HCEC 1CT (cell line): ENCODE measurements at regions not wholly inside any gene's neighbourhood (a gene's known extent, or its start where the extent isn't known, plus 50 kb on each side); places are given as distances from the start of the nearest gene placed in this dataset.

Experiments
- DNase-seq: peaks from one replicate; pipeline ENCODE4 v3.0.0-alpha.2; 2017

DNA sequence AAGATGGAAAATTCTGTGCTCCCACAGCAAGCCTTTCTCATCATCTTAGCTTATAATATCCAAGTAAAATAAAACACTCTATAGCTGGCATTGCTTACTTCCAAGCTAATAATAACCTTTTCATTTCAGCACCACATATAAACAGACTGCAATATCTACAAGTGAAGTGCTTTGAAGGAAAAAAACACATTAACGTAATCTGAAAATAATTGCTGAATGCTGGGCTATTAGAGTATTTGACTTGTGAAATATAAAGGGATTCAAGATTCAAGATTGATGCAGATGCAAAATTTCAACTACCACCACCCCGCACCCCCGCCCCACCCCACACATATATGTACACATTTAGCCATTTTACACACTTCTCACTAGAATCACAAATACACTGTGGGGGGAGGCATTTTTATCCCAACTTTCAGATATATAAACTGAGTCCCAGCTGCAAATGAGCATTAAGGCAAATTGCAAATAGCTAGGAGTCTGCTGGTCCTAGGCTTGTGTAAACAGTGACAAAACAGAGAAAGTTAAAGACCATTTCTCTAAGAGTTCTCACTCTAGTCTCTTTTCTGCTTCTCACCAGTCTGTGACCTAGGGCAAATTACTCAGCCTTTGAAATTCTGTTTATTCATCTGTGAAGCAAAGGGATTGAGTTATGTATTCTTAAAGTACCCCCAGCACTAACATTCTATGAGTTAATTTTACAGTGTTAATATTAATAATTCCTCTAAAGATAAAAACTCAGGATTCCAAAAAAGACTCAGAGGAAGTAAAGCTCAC is 489.4 kb downstream of the PRELID2 start:
- DNase-seq: peak; percentile 29

DNA sequence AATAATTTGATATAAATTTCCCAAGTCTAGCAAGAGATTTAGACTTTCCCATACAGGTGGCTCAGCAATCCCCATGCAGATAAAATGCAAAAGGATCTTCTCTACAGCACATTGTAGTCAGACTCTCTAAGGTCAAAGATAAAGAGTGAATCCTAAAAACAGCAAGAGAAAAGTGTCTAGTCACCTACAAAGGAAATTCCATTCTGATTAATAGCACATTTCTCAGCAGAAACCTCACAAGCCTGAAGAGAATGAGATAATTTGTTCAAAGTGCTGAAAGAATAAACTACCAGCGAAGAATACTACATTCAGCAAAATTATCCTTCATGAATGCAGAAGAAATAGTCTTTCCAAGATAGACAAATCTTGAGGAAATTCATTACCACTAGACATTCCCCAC is 493.3 kb downstream of the PRELID2 start:
- DNase-seq: peak; percentile 30

GRCh38 chr5:145340099-145340498 is 495.0 kb downstream of the PRELID2 start:
- no peak for DNase-seq

DNA sequence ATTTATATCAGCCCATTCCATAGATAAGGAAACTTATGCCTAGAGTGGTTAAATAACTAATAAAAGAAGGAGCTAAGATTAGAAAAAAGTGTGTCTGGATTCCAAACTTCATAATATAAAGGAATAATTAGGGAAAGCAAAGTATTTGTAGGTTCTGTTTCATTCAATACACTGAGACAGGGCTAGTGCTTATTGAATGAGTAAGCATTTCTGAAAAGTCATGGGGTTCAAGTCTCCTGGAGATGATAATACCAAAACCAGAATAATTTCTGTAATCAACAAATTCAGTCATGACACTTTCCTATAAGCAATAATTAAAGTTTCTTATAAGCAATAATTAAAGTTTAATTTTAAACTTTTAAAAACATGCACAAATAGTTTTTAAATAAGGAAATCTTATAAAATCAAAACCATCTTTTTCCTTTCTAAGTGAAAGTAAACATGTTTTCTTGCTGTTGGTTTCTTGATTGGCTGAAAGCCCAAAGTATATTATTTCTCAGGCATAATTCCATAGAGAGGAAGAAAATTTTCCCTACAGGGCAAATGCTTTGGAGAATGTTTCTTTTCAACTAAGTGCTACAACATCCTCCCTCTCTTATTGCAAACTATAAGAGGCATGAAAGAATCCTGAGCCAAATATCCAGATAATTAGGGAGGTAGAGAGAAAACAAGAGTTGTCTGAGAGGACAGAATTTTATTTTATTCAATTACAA is 510.2 kb downstream of the PRELID2 start:
- no peak for DNase-seq

GRCh38 chr5:145324101-145324500 is 511.0 kb downstream of the PRELID2 start:
- no peak for DNase-seq

DNA sequence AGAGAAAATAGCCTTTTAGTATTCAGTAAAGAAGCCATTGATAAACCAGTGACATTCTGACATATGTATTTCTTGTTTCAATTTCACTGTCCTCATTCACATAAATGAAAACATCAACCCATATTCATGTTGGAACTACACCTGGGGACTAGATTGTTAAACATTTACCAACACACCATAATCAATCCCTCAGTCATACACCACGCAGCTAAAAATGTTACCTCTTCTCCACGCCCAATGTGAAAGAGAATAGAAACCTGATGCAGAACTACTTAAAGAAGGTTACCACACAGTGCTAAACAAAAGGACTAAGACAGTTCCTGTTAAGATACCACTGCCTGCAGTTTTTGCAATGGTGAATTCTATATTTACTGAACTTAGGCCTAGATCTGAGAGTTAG is 518.9 kb downstream of the PRELID2 start:
- DNase-seq: no peak

GRCh38 chr5:145307866-145308382 is 527.2 kb downstream of the PRELID2 start:
- DNase-seq: no peak

DNA sequence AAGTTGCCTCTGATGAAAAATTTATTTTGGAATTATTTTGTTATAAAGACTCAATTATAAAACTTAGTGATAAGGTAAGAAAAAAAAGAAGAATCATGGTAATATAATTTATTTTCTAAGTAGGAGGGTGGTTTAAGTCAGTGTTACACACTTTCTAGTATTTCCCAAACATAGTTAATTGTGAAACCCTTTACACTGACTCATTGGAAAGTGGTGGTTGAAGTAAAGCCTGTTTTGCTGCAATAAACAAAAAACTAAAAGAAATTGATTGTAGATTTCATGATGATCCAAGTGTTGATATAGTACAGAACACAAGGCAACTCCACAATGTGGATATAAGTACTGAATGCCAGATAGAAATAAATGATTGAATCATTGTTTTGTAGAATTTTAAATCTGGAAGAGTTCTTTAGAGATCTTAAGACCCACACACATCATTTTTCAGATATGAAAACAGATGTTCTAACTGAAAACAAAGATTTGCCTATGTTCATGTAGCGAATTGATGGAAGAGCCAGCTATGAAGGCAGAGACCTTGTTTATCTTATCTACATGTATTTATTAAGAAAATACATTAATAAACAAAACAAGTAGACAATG is 539.8 kb downstream of the PRELID2 start:
- peak; percentile 22 for DNase-seq

- peak; percentile 33 for DNase-seq
These were observed 540.8 kb downstream of the PRELID2 start for GRCh38 chr5:145294331-145294730.

- no peak for DNase-seq
These were observed 541.4 kb downstream of the PRELID2 start for GRCh38 chr5:145293716-145294115.

GRCh38 chr5:145292278-145292677 is 542.9 kb downstream of the PRELID2 start:
- no peak for DNase-seq

- DNase-seq: peak; percentile 9
These were observed 551.9 kb downstream of the PRELID2 start for GRCh38 chr5:145283141-145283810.

DNA sequence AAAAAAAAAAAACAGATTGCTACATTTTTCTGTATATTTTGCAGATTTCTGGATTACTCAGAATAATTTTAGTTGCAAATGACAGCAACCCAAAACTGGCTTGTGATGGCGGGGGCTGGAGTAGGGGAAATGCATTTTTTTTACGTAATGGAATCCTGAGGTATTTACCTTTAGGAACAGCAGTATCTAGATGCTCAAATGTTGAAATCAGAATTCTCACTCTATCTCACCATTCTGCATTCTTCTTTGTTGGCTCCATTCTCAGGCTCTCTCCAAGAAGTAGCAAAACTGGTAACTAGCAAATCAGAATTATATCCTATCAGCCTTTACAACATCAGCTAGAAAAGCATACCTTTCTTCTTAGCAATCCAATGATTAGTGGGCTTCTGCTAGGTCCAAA is 554.3 kb downstream of the PRELID2 start:
- no peak for DNase-seq

GRCh38 chr5:145280214-145280613 is 554.9 kb downstream of the PRELID2 start:
- DNase-seq: no peak

GRCh38 chr5:145260670-145261069 is 574.5 kb downstream of the PRELID2 start:
- DNase-seq: no peak

DNA sequence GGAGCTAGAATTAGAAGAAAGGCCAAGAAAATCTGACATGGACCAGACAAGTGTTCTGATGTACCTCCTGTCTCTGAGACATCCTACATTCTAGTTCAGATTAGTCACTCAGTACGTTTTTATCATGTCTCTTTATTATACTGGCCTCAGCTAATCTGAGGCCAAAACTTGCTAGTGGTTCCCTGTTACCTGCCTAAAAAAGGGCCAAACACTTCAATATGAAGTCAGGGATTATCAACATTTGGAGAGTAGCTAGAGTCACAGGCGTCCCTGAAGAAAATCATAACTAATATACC is 587.4 kb downstream of the PRELID2 start:
- DNase-seq: no peak

- DNase-seq: peak; percentile 31
These were observed 588.0 kb downstream of the PRELID2 start for GRCh38 chr5:145246961-145247744.

GRCh38 chr5:145246379-145246778 is 588.8 kb downstream of the PRELID2 start:
- DNase-seq: no peak

GRCh38 chr5:145245354-145245753 is 589.8 kb downstream of the PRELID2 start:
- peak; percentile 2 for DNase-seq

DNA sequence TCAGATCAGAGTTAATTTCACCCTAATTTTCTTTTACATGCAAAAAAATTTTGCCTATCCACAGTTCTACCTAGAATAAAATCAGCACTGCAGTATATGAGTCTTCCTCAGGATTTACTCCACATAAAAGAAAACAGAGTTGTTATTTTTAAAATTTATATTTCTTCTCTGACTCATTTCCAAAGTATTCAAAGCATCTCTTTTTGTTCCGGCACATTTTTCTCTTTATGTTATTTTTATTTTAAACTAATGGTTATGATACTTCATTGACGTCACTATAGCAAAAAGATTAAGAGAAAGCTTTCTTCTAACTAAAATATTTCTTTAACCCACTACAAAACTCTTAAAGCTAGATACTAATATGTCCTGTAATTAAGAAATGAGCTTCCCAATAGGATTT is 590.4 kb downstream of the PRELID2 start:
- peak; percentile 73 for DNase-seq

DNA sequence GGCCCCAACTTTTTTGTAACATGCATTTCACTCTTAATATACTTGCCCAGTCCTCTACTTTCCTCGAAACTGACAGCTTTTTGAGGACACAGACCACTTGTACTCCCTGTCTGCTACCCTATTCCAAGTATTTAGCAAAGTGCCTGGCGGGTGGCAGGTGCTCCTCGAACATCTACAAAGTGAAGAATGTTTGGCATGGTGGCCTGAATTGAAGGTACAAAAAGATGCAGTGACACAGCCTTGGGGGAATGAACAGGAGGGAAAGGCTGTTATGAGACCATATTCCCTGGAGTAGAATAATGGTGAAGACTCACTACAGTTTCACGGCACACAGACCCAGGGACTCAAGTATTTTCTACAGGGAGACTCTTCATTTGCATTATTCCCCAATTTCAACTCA is 590.9 kb downstream of the PRELID2 start:
- DNase-seq: no peak

DNA sequence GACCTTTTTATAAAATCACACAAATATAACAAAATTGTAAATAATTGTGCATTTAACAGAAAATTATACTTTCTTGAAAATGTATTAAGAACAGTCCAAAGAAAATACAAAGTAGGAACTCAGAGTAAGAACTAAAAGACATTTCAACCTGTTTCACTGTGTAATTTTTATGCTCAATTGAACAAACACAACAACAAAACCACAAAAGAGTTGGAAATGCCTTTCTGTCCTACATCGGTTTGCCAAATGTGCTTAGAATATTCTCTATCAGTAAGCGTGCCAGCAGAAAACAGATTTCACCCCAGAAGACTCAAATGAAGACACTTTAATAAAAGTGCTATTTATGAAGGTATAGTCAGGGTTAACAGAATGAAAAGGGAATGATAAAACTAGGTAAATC is 592.1 kb downstream of the PRELID2 start:
- no peak for DNase-seq

- no peak for DNase-seq
These were observed 592.6 kb downstream of the PRELID2 start for GRCh38 chr5:145242551-145242950.
